ENCODE measurements at regions not wholly inside any gene's neighbourhood (a gene's known extent, or its start where the extent isn't known, plus 50 kb on each side); places are given as distances from the start of the nearest gene placed in this dataset.
"Not testable (repeated sequence)": the region's sequence is repeated elsewhere in the genome, so short reads cannot be mapped to it uniquely, and the experiment has no call there.

DNA sequence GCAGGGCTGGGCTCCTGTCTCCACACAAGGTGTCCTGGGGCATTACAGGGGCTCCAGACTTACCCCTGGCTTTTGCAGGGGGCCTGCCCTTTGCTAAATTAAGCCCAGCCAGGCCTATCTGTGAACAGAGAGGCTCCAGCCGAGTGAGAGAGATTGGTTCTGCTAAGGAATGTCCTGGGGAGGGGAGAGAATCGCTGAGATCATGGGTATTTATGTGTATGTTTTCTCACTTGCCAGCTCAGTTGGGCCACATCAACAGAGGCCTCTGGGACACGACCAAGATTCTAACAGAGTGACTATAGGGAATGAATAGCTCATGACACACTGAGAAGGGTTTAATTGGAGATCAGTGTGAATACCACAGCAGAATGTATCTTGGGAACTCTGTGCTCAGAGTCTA, 109.8 kb upstream of the NBPF8 start:
- H3K27ac ChIP-seq; H3K79me2 ChIP-seq; H3K4me1 ChIP-seq; H3K9me3 ChIP-seq (ENCODE audit: control insufficient read depth, low read length); H3K27me3 ChIP-seq (ENCODE audit: control insufficient read depth, insufficient read depth, low read length); H3K36me3 ChIP-seq (ENCODE audit: control insufficient read depth, insufficient read depth, low read length); H2AFZ ChIP-seq; H3K4me3 ChIP-seq (ENCODE audit: low read depth, low read length); H3K4me2 ChIP-seq (ENCODE audit: low read length); H3K9ac ChIP-seq: not testable (repeated sequence)

DNA sequence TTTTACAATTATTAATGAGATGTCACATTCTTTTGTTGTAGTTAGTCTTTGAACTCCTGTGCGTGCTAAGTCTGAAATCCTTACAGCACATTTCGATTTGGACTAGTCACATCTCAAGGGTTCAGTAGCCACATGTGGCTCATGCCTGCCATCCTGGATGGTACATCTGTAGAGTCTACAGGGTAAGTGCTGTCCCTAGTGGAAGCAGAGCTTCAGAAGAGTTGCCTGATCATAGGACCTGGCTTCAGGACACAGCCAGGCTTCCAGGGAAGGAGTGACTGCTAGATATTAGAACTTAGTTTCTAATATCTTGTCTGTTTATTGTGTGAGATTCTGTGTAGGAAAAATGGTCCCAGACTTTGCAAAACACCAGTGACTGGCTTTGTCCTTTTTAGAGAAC, 110.5 kb upstream of the NBPF8 start:
- H3K4me2 ChIP-seq (ENCODE audit: low read length); H3K9me3 ChIP-seq (ENCODE audit: control insufficient read depth, low read length); H3K36me3 ChIP-seq (ENCODE audit: control insufficient read depth, insufficient read depth, low read length); H3K9ac ChIP-seq; H3K4me1 ChIP-seq; H3K27ac ChIP-seq; H3K27me3 ChIP-seq (ENCODE audit: control insufficient read depth, insufficient read depth, low read length); H2AFZ ChIP-seq; H3K4me3 ChIP-seq (ENCODE audit: low read depth, low read length); H3K79me2 ChIP-seq: not testable (repeated sequence)

DNA sequence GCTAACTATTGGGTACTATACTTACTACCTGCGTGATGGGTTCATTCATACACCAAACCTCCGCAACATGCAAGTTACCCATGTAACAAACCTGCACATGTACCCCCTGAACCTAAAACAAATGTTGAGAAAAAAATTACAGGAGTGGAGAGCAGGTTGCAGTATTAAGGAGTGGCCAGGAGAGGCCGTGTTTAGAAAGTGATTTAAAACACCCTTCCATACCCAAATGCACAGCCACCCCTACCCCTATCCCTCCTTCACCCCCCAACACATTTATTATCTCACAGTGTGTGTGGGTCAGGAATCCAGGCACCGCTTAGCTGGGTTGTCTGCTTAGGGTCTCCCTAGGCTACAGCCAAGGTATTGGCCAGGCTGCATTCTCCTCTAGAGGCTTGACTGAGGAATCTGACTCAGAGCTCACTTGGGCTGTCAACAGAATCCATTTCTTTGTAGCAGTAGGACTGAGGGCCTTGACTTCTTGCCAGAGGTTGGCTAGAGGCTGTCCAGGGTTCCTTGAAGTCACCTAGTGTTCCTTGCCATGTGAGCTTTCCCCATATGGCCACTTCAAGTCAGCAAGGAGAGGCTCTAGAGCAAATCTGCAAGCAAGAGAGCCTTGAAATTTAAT, 115.3 kb upstream of the NBPF8 start:
- not testable (repeated sequence) for H3K27me3 ChIP-seq (ENCODE audit: control insufficient read depth, insufficient read depth, low read length); H3K9me3 ChIP-seq (ENCODE audit: control insufficient read depth, low read length); H3K4me3 ChIP-seq (ENCODE audit: low read depth, low read length); H3K79me2 ChIP-seq; H3K9ac ChIP-seq; H3K4me1 ChIP-seq; H3K27ac ChIP-seq; H3K36me3 ChIP-seq (ENCODE audit: control insufficient read depth, insufficient read depth, low read length); H3K4me2 ChIP-seq (ENCODE audit: low read length); H2AFZ ChIP-seq

DNA sequence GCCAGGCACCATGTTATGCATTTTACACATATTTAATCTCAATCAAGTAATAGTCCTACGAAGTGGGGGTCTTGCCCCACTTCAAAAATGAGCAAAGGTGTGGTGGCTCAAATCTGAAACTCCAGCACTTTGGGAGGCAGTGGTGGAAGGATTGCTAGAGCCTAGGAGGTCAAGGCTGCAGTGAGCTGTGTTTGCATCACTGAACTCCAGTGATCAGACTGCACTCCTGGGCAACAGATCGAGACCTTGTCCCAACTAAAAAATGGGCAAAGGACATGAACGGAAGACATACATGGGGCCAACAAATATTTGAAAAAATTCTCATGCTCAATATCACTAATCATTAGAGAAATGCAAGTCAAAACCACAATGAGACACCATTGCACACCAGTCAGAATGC, 116.3 kb upstream of the NBPF8 start:
- H3K27ac ChIP-seq = not testable (repeated sequence)

DNA sequence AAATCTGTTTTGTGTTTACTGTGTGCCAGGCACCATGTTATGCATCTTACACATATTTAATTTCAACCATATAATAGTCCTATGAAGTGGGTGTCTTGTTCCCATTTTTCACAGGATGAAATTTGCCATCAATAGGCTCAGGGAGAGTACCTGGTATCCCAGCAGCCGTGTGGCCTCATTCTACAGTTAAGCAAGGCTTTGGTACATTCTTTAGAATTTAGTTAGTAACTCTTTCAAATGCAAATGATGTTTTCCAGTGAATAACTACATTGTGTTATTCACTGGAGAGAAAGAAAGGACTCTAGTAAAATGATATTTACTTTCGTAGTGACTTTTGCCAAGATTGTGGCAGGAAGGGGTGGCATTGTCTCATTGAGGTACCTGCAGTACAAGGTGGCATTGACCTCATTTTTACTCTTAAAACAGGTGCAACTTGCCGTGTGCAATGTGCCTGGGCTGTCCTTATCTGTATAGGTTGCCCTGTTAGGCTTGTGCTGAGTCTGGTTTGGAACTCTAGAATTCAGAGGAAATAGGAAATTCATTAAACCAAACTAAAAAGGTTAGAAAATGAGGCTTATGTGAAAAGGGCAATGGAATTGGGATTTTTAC, 117.4 kb upstream of the NBPF8 start:
- H3K4me3 ChIP-seq (ENCODE audit: low read depth, low read length); H3K9ac ChIP-seq; H3K27ac ChIP-seq; H3K36me3 ChIP-seq (ENCODE audit: control insufficient read depth, insufficient read depth, low read length); H3K4me2 ChIP-seq (ENCODE audit: low read length); H3K27me3 ChIP-seq (ENCODE audit: control insufficient read depth, insufficient read depth, low read length); H3K79me2 ChIP-seq; H3K9me3 ChIP-seq (ENCODE audit: control insufficient read depth, low read length); H2AFZ ChIP-seq; H3K4me1 ChIP-seq: not testable (repeated sequence)

More for the DNA sequence above, 116.3 kb upstream of the NBPF8 start:
- H3K27me3 ChIP-seq (ENCODE audit: control insufficient read depth, insufficient read depth, low read length); H3K4me3 ChIP-seq (ENCODE audit: low read depth, low read length); H2AFZ ChIP-seq; H3K9me3 ChIP-seq (ENCODE audit: control insufficient read depth, low read length); H3K9ac ChIP-seq; H3K79me2 ChIP-seq; H3K4me2 ChIP-seq (ENCODE audit: low read length); H3K36me3 ChIP-seq (ENCODE audit: control insufficient read depth, insufficient read depth, low read length); H3K4me1 ChIP-seq: not testable (repeated sequence)

DNA sequence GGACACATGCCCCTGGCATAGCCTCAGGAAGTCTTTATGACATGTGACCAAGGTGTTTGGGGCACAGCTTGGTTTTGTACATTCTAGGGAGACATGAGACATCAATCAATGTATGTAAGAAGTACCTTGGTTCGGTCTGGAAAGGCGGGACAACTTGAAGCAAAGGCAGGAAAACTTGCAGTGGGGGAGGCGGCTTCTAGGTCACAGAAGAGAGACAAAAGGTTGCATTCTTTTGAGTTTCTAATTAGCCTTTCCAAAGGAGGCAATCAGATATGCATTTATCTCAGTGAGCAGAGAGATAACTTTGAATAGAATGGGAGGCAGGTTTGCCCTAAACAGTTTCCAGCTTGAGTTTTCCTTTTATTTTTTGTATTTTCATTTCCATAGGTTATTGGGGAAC, 113.8 kb upstream of the SEC22B start:
- H3K27ac ChIP-seq; H3K36me3 ChIP-seq (ENCODE audit: control insufficient read depth, insufficient read depth, low read length): not testable (repeated sequence)

DNA sequence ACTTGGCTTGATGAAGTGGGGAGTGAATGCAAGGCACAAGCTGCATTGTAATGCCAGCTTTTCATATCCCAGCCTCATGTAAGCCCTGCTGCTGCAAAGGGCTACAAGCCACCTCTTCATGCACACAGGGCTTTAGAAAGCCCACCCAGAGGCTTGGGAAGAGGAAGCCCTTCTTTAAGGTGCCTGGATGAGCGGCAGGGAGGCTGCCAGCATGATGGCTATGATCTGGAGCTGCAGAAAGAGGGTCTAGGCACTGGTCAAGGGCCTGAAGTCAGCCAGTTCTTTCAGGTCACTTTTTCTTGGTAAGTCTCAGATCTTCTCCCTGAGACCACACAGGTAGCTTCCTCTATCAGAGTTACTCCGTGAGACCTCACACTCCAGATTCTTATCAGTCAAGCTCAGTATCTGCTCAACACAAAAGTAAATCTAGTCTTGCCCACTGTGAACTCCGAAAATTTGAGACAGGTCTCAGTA, 113.3 kb upstream of the SEC22B start:
- not testable (repeated sequence) for H3K4me2 ChIP-seq (ENCODE audit: low read length)

More for the DNA sequence above, 113.8 kb upstream of the SEC22B start:
- H3K9me3 ChIP-seq (ENCODE audit: control insufficient read depth, low read length); H3K4me3 ChIP-seq (ENCODE audit: low read depth, low read length); H3K4me2 ChIP-seq (ENCODE audit: low read length); H3K4me1 ChIP-seq; H2AFZ ChIP-seq; H3K27me3 ChIP-seq (ENCODE audit: control insufficient read depth, insufficient read depth, low read length); H3K79me2 ChIP-seq; H3K9ac ChIP-seq: not testable (repeated sequence)

DNA sequence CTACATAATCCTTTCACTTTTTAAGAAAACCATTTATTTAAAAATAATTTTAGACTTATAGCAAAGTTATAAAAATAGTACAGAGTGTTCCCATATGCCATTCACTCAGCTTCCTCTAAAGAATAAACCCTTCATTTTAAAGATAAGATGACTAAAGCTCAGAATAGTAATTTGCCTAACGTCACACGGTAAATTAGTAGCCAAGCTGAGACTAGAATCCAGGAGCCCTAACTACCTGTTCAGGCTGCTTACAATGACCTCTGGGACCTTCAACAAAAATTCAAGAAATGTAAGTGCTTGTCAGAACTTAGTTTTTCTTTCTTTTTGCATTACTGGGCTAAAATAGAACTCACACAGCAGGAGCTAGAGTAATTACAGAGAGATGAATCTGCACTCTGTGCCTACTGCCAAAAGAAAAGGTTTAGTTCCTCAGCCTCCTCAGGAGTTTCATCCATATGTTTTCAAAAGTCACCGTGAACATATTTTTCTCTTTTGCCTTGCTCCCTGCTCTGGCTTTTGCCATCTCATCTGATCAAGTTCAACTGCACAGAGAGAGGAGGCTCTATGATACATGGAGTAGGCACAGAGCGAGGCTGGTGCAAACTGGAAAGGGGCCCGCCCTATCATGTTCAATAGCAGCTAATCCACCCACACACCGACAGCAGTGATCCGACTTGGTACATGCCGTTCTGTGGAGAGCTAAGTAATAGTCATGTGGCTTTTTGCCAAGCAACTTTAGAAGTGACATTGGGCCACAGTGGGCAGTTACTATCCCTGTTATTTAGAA, 112.7 kb upstream of the SEC22B start:
- not testable (repeated sequence) for H2AFZ ChIP-seq; H3K27ac ChIP-seq; H3K79me2 ChIP-seq; H3K9me3 ChIP-seq (ENCODE audit: control insufficient read depth, low read length); H3K4me2 ChIP-seq (ENCODE audit: low read length); H3K4me3 ChIP-seq (ENCODE audit: low read depth, low read length); H3K36me3 ChIP-seq (ENCODE audit: control insufficient read depth, insufficient read depth, low read length); H3K27me3 ChIP-seq (ENCODE audit: control insufficient read depth, insufficient read depth, low read length); H3K9ac ChIP-seq; H3K4me1 ChIP-seq

More for the DNA sequence above, 113.3 kb upstream of the SEC22B start:
- not testable (repeated sequence) for H3K4me1 ChIP-seq; H3K4me3 ChIP-seq (ENCODE audit: low read depth, low read length); H3K9ac ChIP-seq; H2AFZ ChIP-seq; H3K27ac ChIP-seq; H3K79me2 ChIP-seq; H3K36me3 ChIP-seq (ENCODE audit: control insufficient read depth, insufficient read depth, low read length); H3K9me3 ChIP-seq (ENCODE audit: control insufficient read depth, low read length); H3K27me3 ChIP-seq (ENCODE audit: control insufficient read depth, insufficient read depth, low read length)

DNA sequence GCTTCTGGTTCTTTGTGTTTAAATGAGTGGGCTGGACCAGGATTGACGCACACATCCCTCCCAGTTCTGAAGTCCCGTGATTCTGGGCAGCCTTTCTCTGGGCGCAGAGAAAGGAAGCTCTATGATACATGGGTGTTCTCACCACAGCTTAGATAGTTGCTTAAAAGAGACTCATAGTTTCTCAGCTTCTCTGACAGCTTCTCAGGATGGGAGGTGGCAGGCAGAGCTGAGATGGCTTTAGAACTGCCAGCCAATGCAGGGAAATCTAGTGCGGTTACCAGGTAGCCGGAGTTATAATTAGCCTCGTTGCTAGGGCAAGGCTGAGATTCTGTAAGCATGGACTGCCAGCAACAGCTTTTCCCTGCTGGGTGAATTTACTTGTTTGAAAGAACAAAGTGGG, 111.8 kb upstream of the SEC22B start:
- H3K27ac ChIP-seq; H3K79me2 ChIP-seq; H3K36me3 ChIP-seq (ENCODE audit: control insufficient read depth, insufficient read depth, low read length); H3K9ac ChIP-seq; H2AFZ ChIP-seq; H3K4me1 ChIP-seq; H3K9me3 ChIP-seq (ENCODE audit: control insufficient read depth, low read length); H3K27me3 ChIP-seq (ENCODE audit: control insufficient read depth, insufficient read depth, low read length); H3K4me3 ChIP-seq (ENCODE audit: low read depth, low read length); H3K4me2 ChIP-seq (ENCODE audit: low read length): not testable (repeated sequence)

DNA sequence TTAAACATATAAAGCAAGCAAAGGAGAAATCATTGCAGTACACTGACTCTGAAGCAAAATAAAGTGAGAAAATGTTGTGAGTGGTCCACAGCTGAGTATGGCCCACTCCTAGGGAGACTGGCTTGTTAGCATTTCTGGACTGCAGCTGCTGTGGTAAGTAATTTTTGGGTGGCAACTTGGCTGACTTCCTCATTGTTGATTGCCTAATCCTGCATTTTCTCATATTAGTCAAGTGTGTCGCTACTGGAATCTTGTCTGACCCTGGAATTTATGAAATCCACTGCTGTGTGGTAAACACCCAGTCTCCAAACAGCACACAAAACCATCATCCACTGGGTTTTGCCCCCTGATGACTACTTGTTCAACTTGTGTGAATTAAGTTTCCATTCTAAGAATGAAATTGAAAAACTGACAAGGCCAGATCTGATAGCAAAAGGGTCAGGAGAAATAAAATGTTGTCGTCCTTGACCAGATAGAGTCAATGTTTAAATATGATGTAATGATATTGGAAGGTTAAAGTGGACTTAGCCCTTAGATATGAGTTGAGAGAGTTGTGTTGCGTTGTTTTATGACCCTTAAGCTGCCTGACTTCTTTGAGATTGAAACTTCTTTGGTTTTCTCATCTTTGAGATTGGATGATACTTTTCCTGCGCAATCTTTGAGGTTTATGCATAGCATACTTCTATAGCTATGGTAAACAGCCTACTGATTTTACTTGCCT, 106.6 kb upstream of the SEC22B start:
- H2AFZ ChIP-seq; H3K4me2 ChIP-seq (ENCODE audit: low read length); H3K9ac ChIP-seq; H3K36me3 ChIP-seq (ENCODE audit: control insufficient read depth, insufficient read depth, low read length); H3K4me3 ChIP-seq (ENCODE audit: low read depth, low read length); H3K9me3 ChIP-seq (ENCODE audit: control insufficient read depth, low read length); H3K4me1 ChIP-seq; H3K79me2 ChIP-seq; H3K27me3 ChIP-seq (ENCODE audit: control insufficient read depth, insufficient read depth, low read length); H3K27ac ChIP-seq: not testable (repeated sequence)
